Erythroblast (primary cell): ENCODE measurements at regions not wholly inside any gene's neighbourhood (a gene's known extent, or its start where the extent isn't known, plus 50 kb on each side); places are given as distances from the start of the nearest gene placed in this dataset.

Experiments
- GATA1 ChIP-seq: IDR thresholded peaks from 2 replicates; pipeline ENCODE4 v1.6.1; 2011; ENCODE audit warnings: low read depth, mild to moderate bottlenecking, control low read depth, low read length, moderate library complexity
- POLR2A ChIP-seq: IDR thresholded peaks from 2 replicates; pipeline ENCODE4 v1.6.1; 2011; ENCODE audit warnings: mild to moderate bottlenecking, low read length

GRCh38 chr12:116482179-116482578, 77.0 kb upstream of the MAP1LC3B2 start:
- no peak for TF ChIP-seq POLR2A
- no peak for TF ChIP-seq GATA1
